IPS DF 4.7 (cell line): ENCODE measurements at regions not wholly inside any gene's neighbourhood (a gene's known extent, or its start where the extent isn't known, plus 50 kb on each side); places are given as distances from the start of the nearest gene placed in this dataset.
"Not testable (repeated sequence)": the region's sequence is repeated elsewhere in the genome, so short reads cannot be mapped to it uniquely, and the experiment has no call there.

ENCODE experiments used
- DNase-seq: peaks from one replicate; pipeline ENCODE4 v3.0.0-alpha.2; 2013; ENCODE audit warnings: low spot score; ENCODE audit errors: extremely low read depth

DNA sequence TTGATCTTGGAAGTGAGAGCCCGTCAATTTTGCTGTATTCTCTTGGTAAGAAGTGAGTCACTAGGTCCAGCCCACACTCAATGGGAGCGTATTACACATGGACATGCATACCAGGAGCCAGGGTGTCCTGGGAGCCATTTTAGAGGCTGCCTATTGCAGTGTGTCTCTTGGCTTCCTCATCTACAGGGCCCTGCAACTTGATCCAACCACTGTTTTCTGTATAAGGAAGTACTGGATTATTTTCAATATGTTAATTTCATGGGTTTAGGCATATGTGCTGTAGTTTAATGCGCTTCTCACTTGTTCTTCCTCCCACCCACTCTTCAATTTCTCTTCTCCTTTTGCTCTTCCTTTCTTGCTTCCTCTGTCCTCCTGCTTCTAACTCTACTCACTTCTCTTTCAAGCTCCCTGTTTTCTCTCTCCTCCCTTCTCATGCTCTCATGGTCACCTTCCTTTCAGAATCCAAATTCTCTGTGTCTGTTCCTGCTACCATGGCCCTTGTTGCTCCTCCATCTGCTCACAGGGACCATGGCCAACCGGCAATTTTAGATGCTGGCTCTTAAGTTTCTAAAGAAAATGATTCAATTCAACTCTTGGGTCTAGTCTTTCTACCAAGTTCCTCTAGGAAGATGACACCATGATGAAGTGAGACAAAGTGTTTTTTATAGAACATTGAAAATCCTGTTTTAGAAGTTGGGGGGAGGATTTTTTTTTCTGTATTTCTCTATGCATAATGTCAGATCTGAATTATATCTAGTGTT is 152.0 kb upstream of the ZEB2 start:
- no peak for DNase-seq

DNA sequence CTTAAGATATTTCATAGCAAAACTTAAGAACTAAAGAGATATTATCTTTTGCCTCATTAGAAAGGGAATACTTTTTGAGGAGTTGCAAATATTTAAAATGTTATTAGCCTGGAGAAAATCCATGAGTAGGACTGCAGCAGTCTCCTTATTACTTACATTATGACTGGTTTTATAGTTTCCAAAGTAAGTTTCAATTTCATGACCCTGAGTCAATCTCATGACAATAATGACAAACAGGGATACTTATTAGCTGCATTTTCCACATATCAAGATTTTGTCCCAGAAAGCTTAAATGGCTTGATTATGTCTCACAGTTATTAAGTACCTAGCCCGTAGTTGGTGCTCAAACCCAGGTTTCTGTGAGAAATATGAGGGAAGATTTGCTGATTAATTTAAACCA is 150.8 kb upstream of the ZEB2 start:
- no peak for DNase-seq

DNA sequence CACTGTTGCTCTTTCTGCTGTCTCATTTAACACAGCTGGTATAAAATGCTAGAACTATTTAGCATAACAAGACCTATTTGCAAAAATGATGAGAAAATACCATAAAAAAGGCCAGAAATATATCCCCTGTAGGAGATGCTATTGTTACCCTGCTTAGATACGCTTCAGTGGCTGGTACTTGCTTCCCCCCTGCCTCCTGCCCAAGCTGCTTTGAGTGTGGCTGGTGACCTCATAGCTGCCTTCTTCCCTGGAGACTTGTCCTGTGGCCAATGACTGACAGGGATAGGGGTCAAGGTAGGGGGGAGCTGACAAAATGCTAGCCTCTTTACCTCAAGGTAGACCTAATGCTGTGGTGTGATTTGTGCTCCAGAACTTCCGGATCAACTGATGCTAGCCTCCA is 150.2 kb upstream of the ZEB2 start:
- no peak for DNase-seq

DNA sequence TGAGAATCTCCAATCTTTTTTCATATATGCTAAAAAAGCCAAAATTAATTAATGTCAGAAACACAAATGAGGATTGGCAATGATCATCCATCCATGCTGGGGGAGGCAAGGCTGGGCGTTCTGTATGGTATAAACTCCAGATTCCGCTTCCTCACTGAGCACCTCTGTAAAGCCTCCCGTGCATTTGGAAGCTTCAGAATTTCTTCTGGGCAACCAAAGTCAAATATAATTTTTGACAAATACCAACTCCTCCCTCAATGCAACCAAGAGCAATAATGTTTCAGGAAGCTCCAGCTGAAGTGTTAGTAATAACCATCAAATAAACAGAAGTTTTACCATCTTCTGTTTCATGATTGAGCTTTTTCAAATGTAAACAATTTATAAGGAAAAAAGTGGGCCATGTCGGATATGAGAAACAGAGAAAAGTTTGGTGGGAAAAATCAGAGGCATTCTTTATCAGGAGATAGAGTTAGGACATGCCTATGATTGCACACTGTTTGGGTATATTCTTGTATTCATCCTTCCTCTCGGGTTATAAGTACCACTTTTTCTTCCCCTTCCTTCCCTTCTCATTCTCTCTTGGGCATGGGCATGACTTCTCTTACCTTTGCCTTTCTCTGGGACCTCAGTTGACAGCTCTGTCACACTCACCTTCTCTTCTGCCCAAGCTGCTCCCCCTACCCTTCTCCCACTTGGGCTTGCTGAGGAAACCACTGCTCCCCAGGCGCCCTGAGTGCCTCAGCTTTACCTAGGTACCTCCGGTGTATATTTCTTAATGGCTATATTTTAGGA is 149.5 kb upstream of the ZEB2 start:
- DNase-seq: no peak

DNA sequence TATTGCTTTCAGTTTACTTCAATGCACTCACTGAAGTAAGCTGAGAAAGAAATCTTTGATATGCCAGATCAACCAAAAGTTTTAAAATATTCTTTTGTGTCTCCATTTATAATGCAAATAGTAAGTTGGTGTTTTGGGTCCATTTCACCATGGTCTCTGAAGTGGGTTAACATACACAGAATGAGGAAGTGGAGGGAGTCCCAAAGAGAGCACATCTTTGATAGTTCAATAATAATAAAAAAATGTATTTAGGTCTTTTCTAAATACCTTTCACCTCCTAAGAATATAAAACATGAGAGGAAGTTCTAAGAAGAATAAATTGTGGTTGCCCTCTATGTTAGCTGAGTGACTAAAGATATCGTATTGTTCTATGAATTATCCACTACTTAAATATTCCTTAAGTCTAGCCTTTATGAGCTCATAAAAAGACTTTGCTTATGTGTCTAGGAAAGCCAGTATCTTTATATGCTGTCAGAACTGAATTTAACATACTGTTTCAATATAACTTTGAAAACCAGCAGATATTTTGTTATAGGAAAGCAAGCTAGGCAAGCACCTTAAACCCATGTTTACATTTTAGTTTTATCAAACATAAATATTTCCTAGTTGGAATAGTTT is 148.7 kb upstream of the ZEB2 start:
- no peak for DNase-seq

DNA sequence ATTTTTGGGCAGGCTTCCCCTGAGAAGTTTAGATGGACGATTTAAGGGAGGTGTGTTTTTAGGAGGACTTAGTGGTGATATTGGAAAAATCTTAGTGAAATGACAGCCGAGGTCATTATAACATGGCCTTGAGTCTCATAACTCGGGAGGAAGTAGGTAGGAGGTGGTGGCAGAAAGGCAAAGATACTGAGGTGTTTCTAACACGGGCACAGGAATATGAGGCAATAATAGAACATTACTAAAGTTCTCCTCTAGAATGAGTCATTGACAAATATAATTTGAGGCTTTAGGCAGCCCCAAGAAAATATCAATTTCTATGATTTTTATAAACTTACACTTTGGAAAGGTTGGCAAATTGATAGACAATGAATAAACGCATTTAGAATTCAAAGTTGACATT is 146.1 kb upstream of the ZEB2 start:
- DNase-seq: no peak

DNA sequence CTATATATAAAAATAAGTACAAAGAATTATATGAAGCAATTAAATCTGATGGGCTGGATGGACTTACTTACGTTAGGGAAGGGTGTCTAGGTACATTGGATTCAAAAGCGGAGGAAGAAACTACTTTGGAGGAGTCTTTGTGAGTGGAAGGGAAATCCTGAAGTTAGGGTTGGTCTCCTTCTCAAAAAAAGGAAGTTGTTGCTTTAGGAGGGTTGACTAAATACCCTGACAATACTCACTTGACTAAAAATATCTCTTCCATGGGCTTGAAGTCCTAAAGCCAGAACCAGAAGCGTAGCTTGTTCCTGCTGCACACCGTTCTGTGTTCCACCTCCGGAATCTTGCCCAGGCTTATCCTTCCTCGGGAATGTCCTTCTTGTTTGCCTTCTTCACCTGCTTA is 143.3 kb upstream of the ZEB2 start:
- DNase-seq: no peak

DNA sequence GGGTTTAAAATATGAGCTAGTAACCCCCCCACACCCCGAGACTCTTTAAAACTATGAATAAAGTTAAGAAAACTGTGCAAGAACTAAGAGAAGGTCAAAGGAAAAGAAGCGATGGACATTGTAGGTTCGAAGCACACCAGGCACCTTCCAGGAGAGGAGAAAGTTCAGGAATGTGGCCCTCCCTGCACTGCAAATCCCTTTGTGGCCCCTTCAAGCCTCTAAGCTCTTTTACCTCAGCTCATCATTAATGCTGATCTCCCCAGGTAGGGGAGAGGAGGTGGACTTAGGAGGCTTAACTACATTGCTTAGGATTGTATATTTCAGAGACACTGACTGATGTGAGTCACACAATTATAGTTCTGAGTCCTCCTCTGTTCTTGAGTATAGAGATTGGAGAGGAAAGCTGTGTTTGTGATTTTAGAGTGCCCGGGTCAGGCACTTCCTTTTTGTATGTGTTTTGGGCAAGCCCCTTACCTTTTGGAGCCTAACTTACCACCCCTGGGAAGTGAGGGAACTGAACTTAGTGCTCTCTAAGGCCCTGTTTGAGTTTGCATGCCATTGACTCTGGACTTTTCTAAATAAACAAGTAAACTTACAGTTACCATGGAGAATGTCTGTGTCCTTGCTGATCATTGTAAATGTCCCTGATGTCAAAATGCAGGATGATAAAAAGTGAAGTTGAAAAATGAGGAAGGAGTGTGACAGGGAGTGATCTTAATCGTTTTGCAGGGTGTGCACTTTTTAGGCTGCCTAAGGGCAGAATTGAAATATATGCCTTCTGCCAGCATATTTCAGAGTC is 140.8 kb upstream of the ZEB2 start:
- no peak for DNase-seq

DNA sequence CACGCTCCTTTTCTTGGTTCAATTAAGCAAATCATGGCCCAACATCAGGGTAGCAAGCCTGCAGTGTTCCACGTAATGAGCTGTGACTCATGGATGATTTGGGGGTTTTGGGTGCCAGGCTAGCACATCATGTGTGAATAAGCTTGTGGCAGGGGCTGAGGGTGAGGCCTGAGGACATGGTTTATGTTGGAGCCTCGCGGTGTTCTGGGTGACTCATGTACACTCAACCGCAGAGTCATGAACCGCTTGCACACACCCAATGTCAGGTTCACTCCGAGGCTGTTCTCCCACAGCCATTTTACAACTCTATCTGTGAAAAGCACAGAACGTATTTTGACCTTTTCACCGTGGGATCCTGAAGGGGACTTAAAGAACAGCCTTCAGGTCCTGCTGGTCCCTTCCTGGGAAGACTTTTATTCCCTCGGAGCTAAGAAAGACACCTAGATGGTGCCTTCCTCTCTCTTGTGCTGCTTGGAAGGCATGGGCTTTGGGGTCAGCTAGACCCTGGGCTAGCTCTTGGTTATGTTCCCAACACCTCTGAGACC is 139.9 kb upstream of the ZEB2 start:
- DNase-seq: no peak

DNA sequence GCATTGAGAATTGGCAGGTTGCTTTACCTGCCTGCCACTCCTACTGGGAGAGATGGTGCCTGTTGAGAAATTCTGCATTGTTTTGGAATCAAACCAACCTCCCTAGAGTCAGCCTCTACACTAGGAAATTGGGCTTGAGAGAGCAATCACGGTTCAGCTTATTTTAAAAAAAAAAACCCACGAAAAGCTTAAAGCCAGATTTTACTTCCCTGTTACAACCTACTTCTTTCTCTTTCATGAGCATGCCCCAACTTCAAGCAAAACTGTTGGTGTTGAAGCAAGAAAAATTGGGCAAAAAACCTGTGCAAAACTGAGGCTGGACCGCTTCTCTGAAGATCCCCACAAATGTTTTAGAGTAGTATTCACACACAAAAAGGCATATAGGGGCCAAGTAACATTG is 134.6 kb upstream of the ZEB2 start:
- no peak for DNase-seq

DNA sequence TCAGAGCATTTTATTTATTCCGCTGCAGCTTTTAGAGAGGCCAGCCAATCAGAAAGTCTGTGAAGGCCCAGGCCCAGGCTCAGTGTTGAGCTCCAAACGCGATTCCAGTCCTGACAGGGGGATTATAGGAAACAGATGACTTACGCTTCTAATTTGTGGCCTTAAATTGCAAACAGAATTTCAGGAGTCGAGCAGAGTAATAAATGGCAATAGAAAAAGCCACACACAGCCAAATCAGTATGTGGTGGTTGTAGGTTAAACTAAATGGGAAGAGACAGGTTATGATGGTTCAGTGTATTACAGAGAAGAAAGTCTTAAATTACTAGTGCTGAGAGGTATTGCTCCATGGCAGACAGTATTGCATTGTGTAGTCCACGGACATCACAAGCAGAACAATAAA is 131.0 kb upstream of the ZEB2 start:
- DNase-seq: no peak

DNA sequence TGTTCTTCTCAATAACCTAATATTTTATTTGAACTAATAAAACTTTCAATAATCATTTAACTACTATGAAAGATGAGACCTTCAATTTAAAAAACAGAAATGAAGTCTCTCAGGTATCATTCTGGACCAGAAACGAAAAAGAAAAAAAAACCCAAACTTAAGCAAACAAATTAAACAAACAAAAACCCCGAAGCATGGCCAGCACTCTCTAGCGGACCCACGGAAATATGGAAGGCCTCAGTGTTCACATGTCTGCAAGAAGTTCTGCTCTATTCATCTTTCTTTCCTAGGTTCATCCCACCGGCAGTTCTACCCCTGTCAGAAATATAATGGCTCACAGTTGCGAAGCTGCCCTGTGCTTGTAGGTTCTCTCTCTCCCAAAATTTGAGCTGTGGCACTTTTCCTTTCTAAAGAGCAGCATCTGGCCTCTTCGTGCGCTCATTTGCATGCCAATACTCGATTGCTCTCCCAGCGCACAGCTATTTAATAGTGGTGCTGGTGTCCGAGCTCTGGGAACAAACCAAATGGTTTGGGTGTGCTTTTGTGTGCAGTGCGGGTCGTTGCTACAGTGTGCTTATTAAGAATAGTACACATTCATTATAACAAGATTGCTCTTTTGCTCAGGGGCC is 129.0 kb upstream of the ZEB2 start:
- DNase-seq: no peak

DNA sequence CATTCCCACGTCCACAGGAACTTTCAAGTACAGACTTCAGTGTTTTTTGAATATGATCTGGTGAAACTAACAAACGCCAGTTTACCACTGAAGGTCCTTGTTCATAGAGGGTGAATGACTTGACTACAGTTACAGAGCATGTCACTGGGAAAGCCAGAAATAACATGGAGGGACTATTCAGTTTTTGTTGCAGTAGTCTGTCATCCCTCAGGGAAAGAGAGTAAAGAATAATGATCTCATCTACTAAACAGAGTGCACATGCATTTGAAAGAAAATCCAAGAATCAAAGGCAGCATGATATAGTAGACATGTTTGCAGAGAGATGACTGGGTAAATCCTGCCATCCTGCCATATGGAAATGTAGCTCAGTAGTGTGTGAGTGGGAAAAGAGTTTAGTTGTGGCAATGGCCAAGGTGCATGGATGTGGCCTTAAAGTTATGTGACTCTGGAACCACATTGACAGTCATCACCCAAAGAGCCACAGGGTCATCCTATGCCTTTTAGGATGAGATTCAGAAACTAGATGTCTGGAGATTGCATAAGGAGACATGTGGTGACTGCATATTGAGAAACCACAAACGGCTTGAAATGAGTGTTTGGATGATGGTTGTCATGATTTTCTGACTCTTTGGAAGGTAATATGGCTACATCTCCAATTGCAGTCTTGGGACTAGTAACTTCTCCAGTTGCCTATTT is 125.3 kb upstream of the ZEB2 start:
- DNase-seq: no peak

DNA sequence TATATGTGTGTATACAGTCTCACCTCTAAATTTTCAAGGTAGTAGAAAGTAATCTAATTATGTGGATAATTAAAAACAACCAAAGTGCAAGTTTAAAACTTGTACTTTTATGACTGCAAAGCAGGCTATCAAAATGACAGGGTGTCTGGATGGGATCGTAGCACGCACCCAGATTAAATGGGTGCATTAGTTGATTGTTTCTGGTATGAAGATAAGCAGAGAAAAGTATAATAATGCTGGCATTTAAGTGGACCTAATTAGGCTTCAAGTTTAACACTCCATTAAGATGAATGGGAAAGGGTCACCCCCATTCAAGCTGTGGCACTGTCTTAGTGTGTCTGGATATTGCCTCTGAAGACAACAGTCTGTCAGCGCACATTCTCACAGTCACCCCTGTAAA is 124.6 kb upstream of the ZEB2 start:
- no peak for DNase-seq

DNA sequence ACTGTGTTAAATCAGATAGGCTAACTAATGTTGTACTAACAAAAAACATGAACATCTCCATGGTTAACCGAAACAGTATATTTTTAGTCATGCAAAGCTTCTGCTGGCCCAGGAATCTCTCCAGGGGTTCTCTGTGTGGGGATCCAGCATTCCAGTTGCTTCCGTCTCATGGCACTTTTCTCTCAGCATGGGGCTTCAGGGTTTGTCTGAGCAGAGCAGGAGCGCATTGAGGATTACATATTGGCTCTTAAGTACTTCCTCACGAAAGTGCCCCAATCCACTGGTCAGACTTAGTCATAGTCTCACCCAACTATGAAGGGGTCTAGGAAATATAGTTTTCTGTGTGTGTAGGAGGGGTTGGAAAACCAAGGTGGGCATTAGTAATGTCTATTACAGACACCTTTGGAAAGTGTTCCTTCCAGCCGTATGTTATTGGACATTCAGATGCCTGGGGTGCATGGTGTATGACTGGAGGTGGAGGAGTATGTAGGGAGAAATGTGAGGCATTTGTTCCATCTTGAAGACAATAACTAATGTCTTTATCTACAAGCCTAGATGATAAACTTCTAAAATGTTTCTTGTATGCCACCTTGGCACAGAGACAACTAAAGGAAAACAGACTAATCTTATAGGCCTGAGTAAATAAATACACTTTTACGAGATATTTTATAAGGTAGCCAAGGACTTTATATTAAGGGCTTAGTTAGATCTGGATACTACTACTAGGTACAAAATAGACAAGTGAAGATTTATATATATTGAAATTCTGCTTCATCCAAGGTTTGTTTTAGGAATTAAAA is 123.8 kb upstream of the ZEB2 start:
- DNase-seq: no peak

DNA sequence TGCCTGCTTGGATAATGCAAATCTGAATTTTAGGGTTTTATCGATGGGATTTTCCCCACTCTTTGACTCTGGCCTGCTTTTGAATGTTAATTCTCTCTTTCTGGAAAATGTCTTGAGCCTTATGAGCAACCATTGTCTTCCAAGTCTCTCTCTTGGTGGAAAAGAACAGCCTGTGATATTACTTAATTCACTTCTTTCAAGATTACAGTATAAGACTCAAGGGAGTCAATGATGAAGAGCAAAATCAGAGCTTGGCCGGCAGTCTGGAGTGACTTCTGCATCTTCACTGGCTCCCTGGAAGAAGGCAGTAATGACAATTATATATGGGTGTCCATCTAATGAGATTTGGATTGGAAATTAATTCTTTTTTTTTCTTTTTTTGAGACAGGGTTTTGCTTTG is 122.9 kb upstream of the ZEB2 start:
- DNase-seq: no peak

DNA sequence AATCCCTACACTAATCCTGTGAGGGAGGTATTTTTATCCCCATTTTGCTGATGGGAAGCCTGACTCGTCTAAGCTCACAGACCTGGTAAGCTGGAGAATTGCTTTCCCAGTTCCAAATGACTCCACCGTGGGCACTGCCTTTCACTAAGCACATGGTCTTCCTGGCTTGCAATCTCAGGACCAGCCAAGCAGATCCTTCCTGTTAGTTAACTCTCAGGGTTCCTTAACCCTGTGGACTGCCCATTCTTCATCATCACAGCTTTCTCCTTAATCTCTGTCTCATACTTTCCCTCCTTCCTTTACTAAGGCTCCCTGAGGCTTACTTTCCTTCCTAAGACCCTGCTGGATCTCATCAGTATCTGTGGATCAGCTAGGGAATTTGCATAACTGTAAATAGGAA is 122.2 kb upstream of the ZEB2 start:
- DNase-seq: no peak

DNA sequence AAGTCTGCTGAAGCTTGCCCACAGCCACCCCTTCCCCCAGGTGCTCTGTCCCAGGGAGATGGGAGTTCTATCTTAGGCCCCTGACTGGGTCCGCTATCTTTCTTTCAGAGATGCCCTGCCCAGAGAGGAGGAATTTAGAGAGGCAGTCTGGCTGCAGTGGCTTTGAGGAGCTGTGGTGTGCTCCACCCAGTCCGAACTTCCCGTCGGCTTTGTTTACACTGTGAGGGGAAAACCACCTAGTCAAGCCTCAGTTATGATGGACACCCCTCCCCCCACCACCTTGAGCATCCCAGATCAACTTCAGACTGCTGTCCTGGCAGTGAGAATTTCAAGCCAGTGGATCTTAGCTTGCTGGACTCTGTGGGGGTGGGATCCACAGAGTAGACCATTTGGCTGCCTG is 118.3 kb upstream of the ZEB2 start:
- DNase-seq: not testable (repeated sequence)

DNA sequence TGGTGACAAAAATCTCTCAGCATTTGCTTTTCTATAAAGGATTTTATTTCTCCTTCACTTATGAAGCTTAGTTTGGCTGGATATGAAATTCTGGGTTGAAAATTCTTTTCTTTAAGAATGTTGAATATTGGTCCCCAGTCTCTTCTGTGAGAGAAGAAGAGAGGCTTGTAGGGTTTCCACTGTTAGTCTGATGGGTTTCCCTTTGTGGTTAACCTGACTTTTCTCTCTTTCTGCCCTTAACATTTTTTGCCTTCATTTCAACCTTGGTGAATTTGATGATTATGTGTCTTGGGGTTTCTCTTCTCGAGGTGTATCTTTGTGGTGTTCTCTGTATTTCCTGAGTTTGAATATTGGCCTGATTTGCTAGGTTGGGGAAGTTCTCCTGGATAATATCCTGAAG is 116.9 kb upstream of the ZEB2 start:
- not testable (repeated sequence) for DNase-seq

DNA sequence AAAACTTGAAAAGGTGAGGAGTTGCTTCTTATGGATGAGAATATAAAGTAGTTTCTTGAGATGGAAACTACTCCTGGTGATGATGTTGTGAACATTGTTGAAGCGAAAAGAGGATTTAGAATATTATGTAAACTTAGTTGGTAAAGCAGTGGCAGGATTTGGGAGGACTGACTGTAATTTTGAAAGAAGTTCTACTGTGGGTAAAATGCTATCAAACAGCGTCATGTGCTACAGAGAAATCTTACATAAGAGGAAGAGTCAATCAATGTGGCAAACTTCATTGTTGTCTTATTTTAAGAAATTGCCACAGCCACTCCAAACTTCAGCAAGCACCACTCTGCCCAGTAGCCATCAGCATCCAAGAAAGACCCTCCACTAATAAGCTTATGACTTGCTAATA is 112.9 kb upstream of the ZEB2 start:
- no peak for DNase-seq
